NCI-H2081 treated with DMSO at 0.1 percent for 48 hours (cell line): ENCODE measurements at regions not wholly inside any gene's neighbourhood (a gene's known extent, or its start where the extent isn't known, plus 50 kb on each side); places are given as distances from the start of the nearest gene placed in this dataset.
"Not testable (repeated sequence)": the region's sequence is repeated elsewhere in the genome, so short reads cannot be mapped to it uniquely, and the experiment has no call there.

Experiments used
- DNase-seq: peaks from one replicate; lab custom pipeline; 2025; lab: John Stamatoyannopoulos, UW

GRCh38 chr11:90774727-90775566 lies 552.1 kb upstream of the CHORDC1 start:
- no peak for DNase-seq

GRCh38 chr11:90770007-90770406 lies 547.2 kb upstream of the CHORDC1 start:
- no peak for DNase-seq

GRCh38 chr11:90766121-90766520 lies 543.3 kb upstream of the CHORDC1 start:
- DNase-seq, result no peak

GRCh38 chr11:90764691-90765090 lies 541.8 kb upstream of the CHORDC1 start:
- DNase-seq, result no peak

GRCh38 chr11:90757849-90758494 lies 535.1 kb upstream of the CHORDC1 start:
- peak; percentile 3 for DNase-seq

- no peak for DNase-seq
Observed at GRCh38 chr11:90756617-90757016, 533.8 kb upstream of the CHORDC1 start.

- no peak for DNase-seq
Observed at GRCh38 chr11:90753546-90753945, 530.7 kb upstream of the CHORDC1 start.

- DNase-seq, result no peak
Observed at GRCh38 chr11:90747057-90747456, 524.2 kb upstream of the CHORDC1 start.

GRCh38 chr11:90744169-90744568 lies 521.3 kb upstream of the CHORDC1 start:
- no peak for DNase-seq

GRCh38 chr11:90738799-90739198 lies 516.0 kb upstream of the CHORDC1 start:
- no peak for DNase-seq

- DNase-seq, result no peak
Observed at GRCh38 chr11:90737444-90738050, 514.7 kb upstream of the CHORDC1 start.

GRCh38 chr11:90732486-90732885 lies 509.6 kb upstream of the CHORDC1 start:
- no peak for DNase-seq

GRCh38 chr11:90723475-90723874 lies 500.6 kb upstream of the CHORDC1 start:
- DNase-seq, result no peak

- DNase-seq, result no peak
Observed at GRCh38 chr11:90722552-90723190, 499.8 kb upstream of the CHORDC1 start.

GRCh38 chr11:90717522-90717921 lies 494.7 kb upstream of the CHORDC1 start:
- no peak for DNase-seq

GRCh38 chr11:90705661-90706060 lies 482.8 kb upstream of the CHORDC1 start:
- no peak for DNase-seq

- DNase-seq, result no peak
Observed at GRCh38 chr11:90704510-90704909, 481.7 kb upstream of the CHORDC1 start.

GRCh38 chr11:90701716-90702115 lies 478.9 kb upstream of the CHORDC1 start:
- DNase-seq, result no peak

- no peak for DNase-seq
Observed at GRCh38 chr11:90700789-90701439, 478.1 kb upstream of the CHORDC1 start.

GRCh38 chr11:90699791-90700400 lies 477.0 kb upstream of the CHORDC1 start:
- no peak for DNase-seq

GRCh38 chr11:90698238-90698637 lies 475.4 kb upstream of the CHORDC1 start:
- DNase-seq, result no peak

- not testable (repeated sequence) for DNase-seq
Observed at GRCh38 chr11:90675496-90675895, 452.6 kb upstream of the CHORDC1 start.
